ENCODE measurements at regions not wholly inside any gene's neighbourhood (a gene's known extent, or its start where the extent isn't known, plus 50 kb on each side); places are given as distances from the start of the nearest gene placed in this dataset.

DNA sequence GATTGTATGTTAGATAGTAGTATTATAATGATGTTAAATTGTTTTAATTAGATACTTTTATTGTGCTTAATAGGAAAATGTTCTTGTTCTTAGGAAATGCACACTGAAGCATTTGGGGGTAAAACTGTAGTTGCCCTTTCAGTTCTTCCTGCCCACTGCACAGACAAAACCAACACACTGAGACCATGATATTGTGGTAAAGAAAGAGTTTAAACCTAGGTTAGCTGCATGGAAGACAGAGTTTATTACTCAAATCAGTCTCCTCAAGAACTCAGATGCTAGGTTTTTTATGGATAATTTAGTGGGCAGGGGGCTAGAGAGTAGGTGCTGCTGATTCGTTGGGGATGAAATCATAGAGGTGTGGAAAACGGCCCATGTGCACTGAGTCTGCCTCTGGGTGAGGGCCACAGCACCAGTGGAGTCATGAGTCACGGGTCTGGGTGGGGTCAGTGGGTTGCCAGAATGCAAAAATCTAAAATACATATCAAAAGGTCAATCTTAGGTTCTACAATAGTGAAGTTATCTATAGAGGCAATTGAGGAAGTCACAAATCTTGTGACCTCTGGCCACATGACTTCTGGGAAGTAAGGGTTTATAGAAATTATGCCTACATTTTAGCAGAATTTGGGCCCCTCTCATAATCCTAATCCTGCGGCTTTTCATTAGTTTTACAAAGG is 124.8 kb upstream of the FOXN2 start:
- in situ Hi-C loops (cut with HindIII; ENCODE audit: low sequenced_read_pairs), result no loop called here
- TF ChIP-seq, protein P1, sequence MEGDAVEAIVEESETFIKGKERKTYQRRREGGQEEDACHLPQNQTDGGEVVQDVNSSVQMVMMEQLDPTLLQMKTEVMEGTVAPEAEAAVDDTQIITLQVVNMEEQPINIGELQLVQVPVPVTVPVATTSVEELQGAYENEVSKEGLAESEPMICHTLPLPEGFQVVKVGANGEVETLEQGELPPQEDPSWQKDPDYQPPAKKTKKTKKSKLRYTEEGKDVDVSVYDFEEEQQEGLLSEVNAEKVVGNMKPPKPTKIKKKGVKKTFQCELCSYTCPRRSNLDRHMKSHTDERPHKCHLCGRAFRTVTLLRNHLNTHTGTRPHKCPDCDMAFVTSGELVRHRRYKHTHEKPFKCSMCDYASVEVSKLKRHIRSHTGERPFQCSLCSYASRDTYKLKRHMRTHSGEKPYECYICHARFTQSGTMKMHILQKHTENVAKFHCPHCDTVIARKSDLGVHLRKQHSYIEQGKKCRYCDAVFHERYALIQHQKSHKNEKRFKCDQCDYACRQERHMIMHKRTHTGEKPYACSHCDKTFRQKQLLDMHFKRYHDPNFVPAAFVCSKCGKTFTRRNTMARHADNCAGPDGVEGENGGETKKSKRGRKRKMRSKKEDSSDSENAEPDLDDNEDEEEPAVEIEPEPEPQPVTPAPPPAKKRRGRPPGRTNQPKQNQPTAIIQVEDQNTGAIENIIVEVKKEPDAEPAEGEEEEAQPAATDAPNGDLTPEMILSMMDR (IDR thresholded peaks at IDR 0.05; ENCODE audit: low read depth, low read length, missing control alignments), result no peak
- no peak overlapping the region for H3K4me3 ChIP-seq (ENCODE audit: low read depth, low read length)
- DNase-seq (ENCODE audit: low read depth), result no peak

DNA sequence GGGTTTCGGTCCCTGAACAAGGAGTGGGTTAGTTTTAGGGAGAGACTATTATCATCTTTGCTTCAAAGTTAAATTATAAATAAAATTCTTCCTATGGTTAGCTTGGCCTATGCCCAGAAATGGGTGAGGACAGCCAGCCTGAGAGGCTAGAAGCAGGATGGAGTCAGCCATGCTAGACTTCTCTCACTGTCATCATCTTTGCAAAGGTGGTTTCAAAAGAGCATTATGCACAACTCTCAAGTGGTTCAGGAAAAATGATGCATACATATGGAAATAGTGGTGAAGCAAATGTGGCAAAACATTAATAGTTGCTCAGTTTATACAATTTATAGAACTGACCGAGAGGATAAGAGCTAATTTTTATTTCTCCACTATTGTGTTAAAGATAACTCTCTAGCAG is 124.3 kb upstream of the FOXN2 start:
- no peak for DNase-seq (ENCODE audit: low read depth)
- in situ Hi-C loops (cut with HindIII; ENCODE audit: low sequenced_read_pairs), result no loop called here
- TF ChIP-seq, protein P1 (IDR thresholded peaks at IDR 0.05; ENCODE audit: low read depth, low read length, missing control alignments), result no peak
- H3K4me3 ChIP-seq (ENCODE audit: low read depth, low read length), result no peak overlapping the region

DNA sequence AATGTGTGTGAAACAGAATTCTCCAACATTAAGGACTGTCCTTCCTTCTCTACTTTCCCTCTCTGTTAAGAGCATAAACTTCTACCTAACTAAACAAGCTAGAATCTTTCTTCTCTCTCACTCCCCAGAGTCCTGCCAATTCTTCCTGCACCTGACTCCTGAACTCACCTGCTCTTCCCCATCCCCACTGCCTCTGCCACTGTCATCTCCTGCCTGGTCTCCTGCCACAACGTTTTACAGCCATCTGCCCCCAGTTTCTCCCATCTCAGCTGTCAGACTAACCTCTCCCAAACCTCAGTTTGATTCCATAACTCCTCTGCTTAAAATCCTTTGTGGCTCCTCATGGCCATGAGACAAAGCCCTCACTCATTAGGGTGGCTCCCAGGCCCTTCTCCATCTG is 119.8 kb upstream of the FOXN2 start:
- TF ChIP-seq, protein P1 (IDR thresholded peaks at IDR 0.05; ENCODE audit: low read depth, low read length, missing control alignments), result no peak
- in situ Hi-C loops (cut with HindIII; ENCODE audit: low sequenced_read_pairs), result no loop called here
- no peak overlapping the region for H3K4me3 ChIP-seq (ENCODE audit: low read depth, low read length)
- no peak for DNase-seq (ENCODE audit: low read depth)

DNA sequence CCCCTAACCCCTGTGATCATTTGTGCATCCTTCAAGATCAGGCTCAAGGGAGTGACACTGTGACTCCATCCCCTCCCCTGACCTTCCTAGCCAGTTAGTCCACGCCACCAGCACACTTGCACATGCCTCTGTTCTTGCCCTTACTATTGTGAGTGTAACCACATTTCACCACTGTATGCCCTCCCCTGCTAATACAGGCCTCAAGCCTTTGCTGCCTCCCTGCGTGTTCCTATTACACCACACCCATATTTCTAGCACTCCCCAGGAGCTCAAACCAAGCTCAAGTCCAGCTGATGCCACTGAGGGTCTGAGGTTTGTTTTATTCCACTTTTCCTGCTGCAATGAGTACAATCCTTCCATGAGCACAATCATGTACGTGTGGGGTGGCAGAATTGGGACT is 119.3 kb upstream of the FOXN2 start:
- no peak for DNase-seq (ENCODE audit: low read depth)
- no peak overlapping the region for H3K4me3 ChIP-seq (ENCODE audit: low read depth, low read length)
- TF ChIP-seq, protein P1 (IDR thresholded peaks at IDR 0.05; ENCODE audit: low read depth, low read length, missing control alignments), result no peak
- in situ Hi-C loops (cut with HindIII; ENCODE audit: low sequenced_read_pairs), result no loop called here

GRCh38 chr2:48197618-48198017 is 116.9 kb upstream of the FOXN2 start:
- no peak overlapping the region for H3K4me3 ChIP-seq (ENCODE audit: low read depth, low read length)
- in situ Hi-C loops (cut with HindIII; ENCODE audit: low sequenced_read_pairs), result no loop called here
- TF ChIP-seq, protein P1 (IDR thresholded peaks at IDR 0.05; ENCODE audit: low read depth, low read length, missing control alignments), result no peak
- DNase-seq (ENCODE audit: low read depth), result no peak

- DNase-seq (ENCODE audit: low read depth), result no peak
- H3K4me3 ChIP-seq (ENCODE audit: low read depth, low read length), result no peak overlapping the region
- TF ChIP-seq, protein P1 (IDR thresholded peaks at IDR 0.05; ENCODE audit: low read depth, low read length, missing control alignments), result no peak
- in situ Hi-C loops (cut with HindIII; ENCODE audit: low sequenced_read_pairs), result no loop called here
These were observed 116.1 kb upstream of the FOXN2 start for GRCh38 chr2:48198371-48198770.
